GM12875 (cell line): ENCODE measurements at regions not wholly inside any gene's neighbourhood (a gene's known extent, or its start where the extent isn't known, plus 50 kb on each side); places are given as distances from the start of the nearest gene placed in this dataset.

Experiments used
- H3K4me3 ChIP-seq: one replicate; pipeline ENCODE4 v1.5.1; 2011; ENCODE audit warnings: low read depth, low read length, control low read depth
- CTCF ChIP-seq: IDR thresholded peaks from 2 replicates; pipeline ENCODE4 v1.5.1; 2011; ENCODE audit warnings: low read depth, mild to moderate bottlenecking, control low read depth, inconsistent platforms, low read length, moderate library complexity, borderline replicate concordance; ENCODE audit not compliant: insufficient read depth

GRCh38 chr22:27206374-27207133 is 549.2 kb downstream of the MIAT start:
- TF ChIP-seq CTCF, result no peak
- H3K4me3 ChIP-seq, result no peak overlapping the region

- TF ChIP-seq CTCF, result no peak
- H3K4me3 ChIP-seq, result no peak overlapping the region
These were observed 549.9 kb downstream of the MIAT start for GRCh38 chr22:27207266-27207665.

- no peak for TF ChIP-seq CTCF
- no peak overlapping the region for H3K4me3 ChIP-seq
These were observed 550.5 kb downstream of the MIAT start for GRCh38 chr22:27207907-27208306.

- no peak for TF ChIP-seq CTCF
- H3K4me3 ChIP-seq, result no peak overlapping the region
These were observed 552.8 kb downstream of the MIAT start for GRCh38 chr22:27210111-27210730.

GRCh38 chr22:27212102-27212501 is 554.7 kb downstream of the MIAT start:
- H3K4me3 ChIP-seq, result no peak overlapping the region
- TF ChIP-seq CTCF, result no peak

GRCh38 chr22:27212617-27213177 is 555.3 kb downstream of the MIAT start:
- TF ChIP-seq CTCF, result no peak
- H3K4me3 ChIP-seq, result no peak overlapping the region

- TF ChIP-seq CTCF, result no peak
- no peak overlapping the region for H3K4me3 ChIP-seq
These were observed 555.9 kb downstream of the MIAT start for GRCh38 chr22:27213294-27213693.
